Endothelial cell of umbilical vein (primary cell): ENCODE measurements at regions not wholly inside any gene's neighbourhood (a gene's known extent, or its start where the extent isn't known, plus 50 kb on each side); places are given as distances from the start of the nearest gene placed in this dataset.

ENCODE experiments used
- BruUV-seq: library from RNA; stranded (reverse); fragments of 400-500 nt; replicated peaks from 2 replicates; lab custom pipeline; 2021; lab: Mats Ljungman, UMichigan
- CTCF ChIA-PET: fragments of 300-600, 350-600 bp; sonication (Branson Sonifier 250); formaldehyde crosslinking; loops from one replicate; lab custom pipeline; 2021; ENCODE audit warnings: antibody characterized with exemption, inconsistent platforms; lab: Charles Lee
- POLR2A ChIA-PET: fragments of 300-600, 350-600 bp; sonication (Branson Sonifier 250); formaldehyde crosslinking; loops from one replicate; lab custom pipeline; 2021; ENCODE audit warnings: antibody characterized with exemption, inconsistent platforms; lab: Charles Lee
- DNase-seq: peaks from one replicate; pipeline ENCODE4 v3.0.0-alpha.2; 2011; ENCODE audit warnings: low read depth, low spot score
- FAIRE-seq: peaks from 2 replicates; lab custom pipeline; 2011; peaks lifted over from hg19 to GRCh38; lab: Jason Lieb, UNC
- H2AFZ ChIP-seq: 2 replicates; pipeline ENCODE4 v1.6.0; 2012; ENCODE audit warnings: low read depth, low read length, control low read depth, inconsistent platforms
- H3K27ac ChIP-seq: 2 replicates; pipeline ENCODE4 v1.5.1; 2011; ENCODE audit warnings: low read depth, mild to moderate bottlenecking, control low read depth, low read length, moderate library complexity; ENCODE audit not compliant: insufficient read depth
- H3K27me3 ChIP-seq, 2 experiments: 2 replicates each; pipeline versions ENCODE4 v1.6.0 to v1.6.1; 2011; ENCODE audit warnings: low read length in 2 of 2, mixed read lengths in 1 of 2; ENCODE audit not compliant: control insufficient read depth in 2 of 2, insufficient read depth in 2 of 2
- H3K36me3 ChIP-seq, 2 experiments: 2 replicates in 1 of 2; 3 replicates in 1 of 2; pipeline ENCODE4 v1.5.1; 2011; ENCODE audit warnings: low read length in 2 of 2, mild to moderate bottlenecking in 1 of 2, moderate library complexity in 1 of 2; ENCODE audit not compliant: control insufficient read depth in 2 of 2, insufficient read depth in 2 of 2; ENCODE audit errors: extremely low read depth in 1 of 2
- H3K4me1 ChIP-seq: 3 replicates; pipeline ENCODE4 v1.5.1; 2011; ENCODE audit warnings: mild to moderate bottlenecking, low read length; ENCODE audit not compliant: control insufficient read depth, insufficient read depth; ENCODE audit errors: extremely low read depth
- H3K4me2 ChIP-seq: 2 replicates; pipeline ENCODE4 v1.6.1; 2011; ENCODE audit warnings: low read length, control low read depth, mixed read lengths; ENCODE audit not compliant: insufficient read depth
- H3K4me3 ChIP-seq, 3 experiments: fragments of 200-600 bp in 1 of 3; sonication (generic), shearing (Covaris generic) in 1 of 3; replicated peaks in 1 of 3; 2 replicates each; pipeline ENCODE4 v1.5.1; 2011 to 2016; ENCODE audit warnings: control low read depth in 3 of 3, low read length in 3 of 3, mild to moderate bottlenecking in 2 of 3, inconsistent platforms in 1 of 3, low read depth in 1 of 3, moderate library complexity in 1 of 3; ENCODE audit not compliant: insufficient read depth in 1 of 3
- H3K79me2 ChIP-seq: 2 replicates; pipeline ENCODE4 v1.6.0; 2012; ENCODE audit warnings: low read length, inconsistent platforms; ENCODE audit not compliant: control insufficient read depth, insufficient read depth
- H3K9ac ChIP-seq: replicated peaks from 2 replicates; pipeline ENCODE3; 2011; ENCODE audit warnings: low read length, control low read depth; ENCODE audit not compliant: insufficient read depth; ENCODE audit errors: extremely low read depth
- H3K9me1 ChIP-seq: replicated peaks from 3 replicates; pipeline ENCODE4 v1.6.0; 2011; ENCODE audit warnings: mild to moderate bottlenecking, low read length; ENCODE audit not compliant: control insufficient read depth, insufficient read depth; ENCODE audit errors: extremely low read depth
- H3K9me3 ChIP-seq: replicated peaks from 2 replicates; pipeline ENCODE4 v1.5.1; 2012; ENCODE audit warnings: low read length, inconsistent platforms; ENCODE audit not compliant: control insufficient read depth, insufficient read depth
- H4K20me1 ChIP-seq: replicated peaks from 2 replicates; pipeline ENCODE3; 2011; ENCODE audit warnings: mild to moderate bottlenecking, low read length; ENCODE audit not compliant: control insufficient read depth, insufficient read depth; ENCODE audit errors: extremely low read depth
- CTCF ChIP-seq, 2 donors: IDR thresholded peaks; 1 replicate in 1 of 2; 2 replicates in 1 of 2; pipeline ENCODE4 v1.5.1; 2011; ENCODE audit warnings: low read length in 2 of 2, mild to moderate bottlenecking in 2 of 2, moderate library complexity in 2 of 2, control low read depth in 1 of 2, inconsistent platforms in 1 of 2, low read depth in 1 of 2; ENCODE audit not compliant: insufficient read depth in 1 of 2; ENCODE audit errors: extremely low read depth in 1 of 2
- EZH2 ChIP-seq: IDR thresholded peaks from 2 replicates; pipeline ENCODE4 v1.6.1; 2012; ENCODE audit warnings: borderline replicate concordance, low read depth, mild to moderate bottlenecking, moderate library complexity, low read length, inconsistent platforms; ENCODE audit not compliant: severe bottlenecking
- FOS ChIP-seq: IDR thresholded peaks from 2 replicates; pipeline ENCODE4 v1.6.1; 2011; ENCODE audit warnings: mild to moderate bottlenecking, low read length, moderate library complexity, borderline replicate concordance; ENCODE audit not compliant: insufficient read depth
- GATA2 ChIP-seq: IDR thresholded peaks from 2 replicates; pipeline ENCODE4 v1.7.0; 2011; ENCODE audit warnings: low read depth, mild to moderate bottlenecking, moderate library complexity, mixed read lengths, low read length; ENCODE audit not compliant: insufficient read length, insufficient read depth
- JUN ChIP-seq: IDR thresholded peaks from 2 replicates; pipeline ENCODE4 v1.6.1; 2011; ENCODE audit warnings: borderline replicate concordance, low read depth; ENCODE audit not compliant: insufficient read length, insufficient read depth
- MAX ChIP-seq: IDR thresholded peaks from 2 replicates; pipeline ENCODE4 v1.6.1; 2011; ENCODE audit not compliant: insufficient read depth, insufficient read length
- MYC ChIP-seq: IDR thresholded peaks from one replicate; pipeline ENCODE4 v1.6.1; 2011; ENCODE audit warnings: mild to moderate bottlenecking, low read depth, low read length
- POLR2A ChIP-seq: IDR thresholded peaks from 2 replicates; pipeline ENCODE4 v1.6.1; 2012; ENCODE audit warnings: low read depth, mild to moderate bottlenecking, control low read depth, low read length
- POLR2AphosphoS5 ChIP-seq: IDR thresholded peaks from 2 replicates; pipeline ENCODE4 v1.6.1; 2012; ENCODE audit warnings: low read depth, mild to moderate bottlenecking, control low read depth, low read length, moderate library complexity; ENCODE audit not compliant: insufficient read depth
- dilution Hi-C: fragments of 300-500 bp; cut with MboI; formaldehyde crosslinking; loops from one replicate; pipeline ENCODE4 v1.15.0; 2019; ENCODE audit warnings: low sequenced_read_pairs; ENCODE audit not compliant: extremely low pct_ligation_motif_present
- intact Hi-C: fragments of 100-400 bp; cut with micrococcal nuclease; formaldehyde crosslinking; loops from one replicate; pipeline ENCODE4 v1.10.0; 2022

GRCh38 chr14:104283197-104284106 lies 145.1 kb downstream of the KIF26A start:
- Histone ChIP-seq H3K9ac (no peak overlapping the region), H2AFZ (no peak overlapping the region), H3K4me1 (no peaks in the 10 kb centered on the region), H3K79me2 (no peaks in the 10 kb centered on the region), H4K20me1 (no peaks in the 10 kb centered on the region), H3K4me2 (no peak overlapping the region), H3K36me3 (no peaks in the 10 kb centered on the region), H3K9me1 (no peaks in the 10 kb centered on the region), H3K27me3 (no peaks in the 10 kb centered on the region), H3K27ac (no peak overlapping the region), H3K9me3 (no peaks in the 10 kb centered on the region), H3K4me3 (no peak overlapping the region)
- intact Hi-C loops (no loop called here), dilution Hi-C loops (no loop called here)
- CTCF ChIA-PET, result no interaction called here
- no peak for DNase-seq
- FAIRE-seq, result no peak
- TF ChIP-seq MAX, result no peak
- TF ChIP-seq POLR2AphosphoS5, result no peak
- no peak for TF ChIP-seq FOS
- no peak for TF ChIP-seq JUN
- no peak for TF ChIP-seq POLR2A
- no peak for TF ChIP-seq MYC
- no peak for TF ChIP-seq CTCF (IDR thresholded peaks at IDR 0.05; ENCODE audit: extremely low read depth in 1 of 2, insufficient read depth in 1 of 2, low read depth in 1 of 2, low read length in 2 of 2)
- no peak for TF ChIP-seq EZH2
- TF ChIP-seq GATA2, result no peak
- POLR2A ChIA-PET, result no interaction called here
- no TSS peak for BruUV-seq
